Liver (tissue), 8 donors: ENCODE measurements at regions not wholly inside any gene's neighbourhood (a gene's known extent, or its start where the extent isn't known, plus 50 kb on each side); places are given as distances from the start of the nearest gene placed in this dataset.

ENCODE experiments used
- DNase-seq: peaks from one replicate; pipeline ENCODE4 v3.0.0-alpha.2; 2017; ENCODE audit warnings: low spot score
- H3K27ac ChIP-seq, 2 donors: one replicate each; pipeline ENCODE4 v1.7.0; 2013; ENCODE audit warnings: inconsistent platforms in 2 of 2, low read length in 2 of 2, control low read depth in 1 of 2, low read depth in 1 of 2, mild to moderate bottlenecking in 1 of 2
- H3K27me3 ChIP-seq, 4 donors: one replicate each; pipeline versions ENCODE4 v1.6.1 to v1.7.0; 2013; ENCODE audit warnings: low read length in 3 of 4, inconsistent platforms in 1 of 4, mild to moderate bottlenecking in 1 of 4, moderate library complexity in 1 of 4; ENCODE audit not compliant: control insufficient read depth in 4 of 4, insufficient read depth in 4 of 4
- H3K36me3 ChIP-seq, 4 donors: one replicate each; pipeline versions ENCODE4 v1.6.1 to v1.7.0; 2013; ENCODE audit warnings: low read length in 3 of 4, mild to moderate bottlenecking in 3 of 4, low read depth in 1 of 4, moderate library complexity in 1 of 4; ENCODE audit not compliant: control insufficient read depth in 4 of 4, insufficient read depth in 3 of 4
- H3K4me1 ChIP-seq, 4 donors: one replicate each; pipeline versions ENCODE4 v1.6.1 to v1.7.0; 2013; ENCODE audit warnings: low read length in 3 of 4, mild to moderate bottlenecking in 3 of 4, moderate library complexity in 1 of 4; ENCODE audit not compliant: control insufficient read depth in 4 of 4, insufficient read depth in 4 of 4
- H3K4me3 ChIP-seq, 3 donors: one replicate each; pipeline versions ENCODE4 v1.6.1 to v1.7.0; 2013; ENCODE audit warnings: low read length in 3 of 3, control low read depth in 1 of 3, low read depth in 1 of 3, mild to moderate bottlenecking in 1 of 3
- H3K9ac ChIP-seq, 2 donors: one replicate each; pipeline ENCODE4 v1.7.0; 2013; ENCODE audit warnings: low read length in 2 of 2, mild to moderate bottlenecking in 2 of 2, moderate library complexity in 2 of 2, control low read depth in 1 of 2, low read depth in 1 of 2
- H3K9me3 ChIP-seq, 4 donors: one replicate each; pipeline versions ENCODE4 v1.6.1 to v1.7.0; 2013; ENCODE audit warnings: low read length in 3 of 4; ENCODE audit not compliant: control insufficient read depth in 4 of 4
- ATF3 ChIP-seq: IDR thresholded peaks from 2 replicates; pipeline ENCODE4 v1.6.1; 2016; ENCODE audit warnings: antibody characterized with exemption
- CTCF ChIP-seq: fragments of 150-350 bp; IDR thresholded peaks from 2 replicates; pipeline ENCODE4 v1.5.1; 2017; ENCODE audit warnings: improper control_type of control experiment, low read depth, low read length; ENCODE audit not compliant: missing input control
- EGR1 ChIP-seq, 2 donors: IDR thresholded peaks; 2 replicates each; pipeline ENCODE4 v1.6.1; 2016 to 2018; ENCODE audit warnings: antibody characterized with exemption in 2 of 2, low read depth in 2 of 2
- FOXA1 ChIP-seq: IDR thresholded peaks from 2 replicates; pipeline ENCODE4 v1.6.1; 2016; ENCODE audit warnings: antibody characterized with exemption
- FOXA2 ChIP-seq: IDR thresholded peaks from 2 replicates; pipeline ENCODE4 v1.6.1; 2016; ENCODE audit warnings: antibody characterized with exemption
- GABPA ChIP-seq, 2 donors: IDR thresholded peaks in 1 of 2; conservative IDR thresholded peaks in 1 of 2; 2 replicates each; pipeline ENCODE4 v1.6.1; 2016; ENCODE audit warnings: antibody characterized with exemption in 2 of 2, mild to moderate bottlenecking in 1 of 2, moderate library complexity in 1 of 2
- HNF4A ChIP-seq, 2 donors: conservative IDR thresholded peaks; 2 replicates each; pipeline ENCODE4 v1.6.1; 2016; ENCODE audit warnings: antibody characterized with exemption in 2 of 2, mild to moderate bottlenecking in 2 of 2
- HNF4G ChIP-seq: IDR thresholded peaks from 2 replicates; pipeline ENCODE4 v1.6.1; 2016; ENCODE audit warnings: antibody characterized with exemption
- JUND ChIP-seq, 2 donors: IDR thresholded peaks; 2 replicates each; pipeline ENCODE4 v1.6.1; 2016; ENCODE audit warnings: antibody characterized with exemption in 2 of 2
- MAX ChIP-seq: IDR thresholded peaks from 2 replicates; pipeline ENCODE4 v1.6.1; 2016; ENCODE audit warnings: antibody characterized with exemption
- NR2F2 ChIP-seq: IDR thresholded peaks from 2 replicates; pipeline ENCODE4 v1.6.1; 2016; ENCODE audit warnings: antibody characterized with exemption
- RAD21 ChIP-seq, 2 donors: IDR thresholded peaks; 2 replicates each; pipeline ENCODE4 v1.6.1; 2016; ENCODE audit warnings: antibody characterized with exemption in 2 of 2, mild to moderate bottlenecking in 2 of 2
- REST ChIP-seq: IDR thresholded peaks from 2 replicates; pipeline ENCODE4 v1.6.1; 2016; ENCODE audit warnings: antibody characterized with exemption, mild to moderate bottlenecking
- RXRA ChIP-seq, 2 donors: IDR thresholded peaks; 2 replicates each; pipeline ENCODE4 v1.6.1; 2017 to 2018; ENCODE audit warnings: antibody characterized with exemption in 2 of 2, mild to moderate bottlenecking in 1 of 2
- SP1 ChIP-seq: IDR thresholded peaks from 2 replicates; pipeline ENCODE4 v1.6.1; 2018; ENCODE audit warnings: antibody characterized with exemption, mild to moderate bottlenecking
- TAF1 ChIP-seq: conservative IDR thresholded peaks from 2 replicates; pipeline ENCODE4 v1.6.1; 2016; ENCODE audit warnings: antibody characterized with exemption, mild to moderate bottlenecking
- YY1 ChIP-seq: IDR thresholded peaks from 2 replicates; pipeline ENCODE4 v1.6.1; 2016; ENCODE audit warnings: antibody characterized with exemption, mild to moderate bottlenecking
- ZBTB33 ChIP-seq: IDR thresholded peaks from 2 replicates; pipeline ENCODE4 v1.6.1; 2016; ENCODE audit warnings: antibody characterized with exemption
- whole genome bisulfite sequencing: extraction: QIAGEN DNeasy Blood & Tissue Kit; methylation state at CpG from one replicate; pipeline ENCODE4 v1.1.7; 2013; 5-methylcytosine and 5-hydroxymethylcytosine counted together
- donor health status: healthy.
- donor health status: healthy.
- donor health status: healthy.
- donor health status: healthy.
- donor health status: healthy.

GRCh38 chr2:6671913-6672312 is 193.8 kb downstream of the CMPK2 start:
- WGBS, result 59% methylated on average over 1 of the region's 1 CpG
- DNase-seq, result no peak
- no peaks in the 10 kb centered on the region for H3K4me1 ChIP-seq
- H3K27ac ChIP-seq, result no peak overlapping the region
- no peak overlapping the region for H3K9ac ChIP-seq
- no peaks in the 10 kb centered on the region for H3K27me3 ChIP-seq
- no peaks in the 10 kb centered on the region for H3K9me3 ChIP-seq
- H3K36me3 ChIP-seq, result no peaks in the 10 kb centered on the region
- H3K4me3 ChIP-seq, result no peak overlapping the region
- TF ChIP-seq FOXA2 (no peak), EGR1 (IDR thresholded peaks at IDR 0.05; ENCODE audit: low read depth in 2 of 2) (no peak), HNF4A (conservative IDR thresholded peaks at IDR 0.05) (no peak), CTCF (no peak), JUND (IDR thresholded peaks at IDR 0.05) (no peak), TAF1 (no peak), ZBTB33 (no peak), RXRA (IDR thresholded peaks at IDR 0.05) (no peak), FOXA1 (no peak), RAD21 (IDR thresholded peaks at IDR 0.05) (no peak), YY1 (no peak), SP1 (no peak), HNF4G (no peak), ATF3 (no peak), GABPA (IDR thresholded peaks at IDR 0.05 in 1 of 2, conservative IDR thresholded peaks at IDR 0.05 in 1 of 2) (no peak), NR2F2 (no peak), MAX (no peak), REST (no peak)

GRCh38 chr2:6674381-6674780 is 191.3 kb downstream of the CMPK2 start:
- Histone ChIP-seq H3K4me3 (no peak overlapping the region), H3K9me3 (no peaks in the 10 kb centered on the region), H3K27me3 (no peaks in the 10 kb centered on the region), H3K4me1 (no peaks in the 10 kb centered on the region), H3K27ac (no peak overlapping the region), H3K36me3 (no peaks in the 10 kb centered on the region), H3K9ac (no peak overlapping the region)
- DNase-seq, result no peak
- TF ChIP-seq ATF3 (no peak), JUND (IDR thresholded peaks at IDR 0.05) (no peak), REST (no peak), TAF1 (no peak), RXRA (IDR thresholded peaks at IDR 0.05) (no peak), CTCF (no peak), HNF4A (conservative IDR thresholded peaks at IDR 0.05) (no peak), FOXA2 (no peak), SP1 (no peak)
- WGBS, result 59% methylated on average over 3 of the region's 3 CpGs
